ENCODE measurements at regions not wholly inside any gene's neighbourhood (a gene's known extent, or its start where the extent isn't known, plus 50 kb on each side); places are given as distances from the start of the nearest gene placed in this dataset.

DNA sequence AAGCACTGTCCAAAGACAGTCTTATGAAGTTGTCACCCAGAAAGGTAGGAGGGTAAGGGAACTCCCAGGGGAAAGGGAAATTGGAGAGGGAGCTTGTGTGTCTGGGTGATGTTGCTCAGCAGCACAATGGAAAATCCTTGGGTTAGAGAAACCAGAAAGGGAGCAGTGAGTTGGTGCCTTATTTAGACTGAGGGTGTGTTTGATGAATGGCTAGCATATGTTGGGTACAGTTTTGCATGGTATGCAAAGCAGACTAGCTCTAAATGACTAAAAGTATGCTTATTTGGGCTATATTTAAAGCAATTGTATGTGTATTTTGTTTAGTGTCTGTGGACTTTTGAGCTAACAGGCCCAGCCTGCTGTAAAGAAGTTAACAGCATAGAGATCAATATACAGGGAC lies 2884.6 kb upstream of the PCDH20 start:
- no peaks in the 10 kb centered on the region for H3K4me1 ChIP-seq (ENCODE audit: control insufficient read depth, insufficient read depth, low read length)
- no peak overlapping the region for H3K4me3 ChIP-seq (ENCODE audit: low read length)
- H3K27ac ChIP-seq (ENCODE audit: low read length) = no peak overlapping the region
- no peak for ATAC-seq
- H3K27me3 ChIP-seq (ENCODE audit: control insufficient read depth, insufficient read depth) = no peaks in the 10 kb centered on the region
- intact Hi-C loops (cut with DNase I) = no loop called here
- H3K9me3 ChIP-seq (ENCODE audit: control insufficient read depth, low read length) = no peaks in the 10 kb centered on the region
- DNase-seq = no peak

DNA sequence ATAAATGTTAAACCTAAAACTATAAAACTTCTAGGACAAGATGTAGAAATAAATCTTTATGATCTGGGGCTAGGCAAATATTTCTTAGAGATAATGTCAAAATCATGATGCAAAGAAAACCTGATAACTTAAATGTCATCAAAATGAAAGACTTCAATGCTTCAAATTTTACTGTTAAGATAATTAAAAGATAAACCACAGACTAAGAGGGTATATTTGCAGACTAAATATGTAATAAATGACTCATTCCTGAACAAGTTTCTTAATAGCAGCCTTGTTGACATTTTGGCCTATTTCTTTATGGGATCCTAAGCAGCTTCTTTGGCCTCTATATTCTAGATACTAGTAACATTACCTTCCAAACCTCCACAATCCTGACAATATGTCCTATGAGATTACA lies 2878.3 kb upstream of the PCDH20 start:
- Histone ChIP-seq H3K4me1 (ENCODE audit: control insufficient read depth, insufficient read depth, low read length) (no peaks in the 10 kb centered on the region), H3K27ac (ENCODE audit: low read length) (no peak overlapping the region), H3K27me3 (ENCODE audit: control insufficient read depth, insufficient read depth) (no peaks in the 10 kb centered on the region), H3K9me3 (ENCODE audit: control insufficient read depth, low read length) (no peaks in the 10 kb centered on the region), H3K4me3 (ENCODE audit: low read length) (no peak overlapping the region)
- intact Hi-C loops (cut with DNase I) = no loop called here
- ATAC-seq = no peak
- DNase-seq = no peak

DNA sequence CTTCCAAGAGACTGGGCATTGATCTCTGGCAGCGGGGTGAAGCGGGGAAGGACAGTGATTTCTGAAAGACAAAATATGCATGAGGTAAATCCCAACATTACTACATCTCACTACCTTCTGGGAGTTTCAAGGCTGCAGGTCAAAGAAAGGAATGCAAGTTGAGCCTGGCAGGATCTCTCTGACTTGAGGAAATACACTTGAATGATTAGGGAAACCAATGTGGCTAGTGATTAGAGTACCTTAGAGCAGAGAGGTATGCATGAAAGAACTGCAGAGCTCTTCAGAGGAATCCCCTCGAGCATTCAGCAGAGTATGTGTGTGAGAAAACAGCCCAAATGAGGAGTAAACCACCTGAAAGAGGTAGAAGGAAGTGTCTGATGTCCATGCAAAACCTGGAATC lies 2874.1 kb upstream of the PCDH20 start:
- H3K27me3 ChIP-seq (ENCODE audit: control insufficient read depth, insufficient read depth) = no peaks in the 10 kb centered on the region
- no peak for ATAC-seq
- intact Hi-C loops (cut with DNase I) = no loop called here
- 75% methylated on average over 3 of the region's 3 CpGs for WGBS
- DNase-seq = no peak
- H3K4me3 ChIP-seq (ENCODE audit: low read length) = no peak overlapping the region
- H3K9me3 ChIP-seq (ENCODE audit: control insufficient read depth, low read length) = no peaks in the 10 kb centered on the region
- H3K27ac ChIP-seq (ENCODE audit: low read length) = no peak overlapping the region
- no peaks in the 10 kb centered on the region for H3K4me1 ChIP-seq (ENCODE audit: control insufficient read depth, insufficient read depth, low read length)

DNA sequence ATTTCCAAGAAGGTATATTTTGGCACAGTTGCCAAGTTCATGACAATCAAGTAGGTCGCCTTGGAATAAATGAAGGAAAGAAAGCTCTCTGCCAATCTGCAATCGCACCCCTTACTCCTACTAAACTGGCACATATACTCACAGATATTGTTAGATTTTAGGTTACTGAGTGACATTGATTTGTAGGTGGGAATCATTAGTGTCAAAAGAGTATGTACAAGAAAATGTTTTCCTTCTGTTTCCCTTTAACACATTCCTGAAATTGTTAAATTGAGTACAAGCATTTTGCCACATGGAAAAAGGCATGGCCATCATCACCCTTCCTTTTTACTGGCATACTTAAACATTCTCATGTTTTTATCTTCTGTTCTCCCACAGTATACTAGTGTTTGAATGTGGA lies 2868.3 kb upstream of the PCDH20 start:
- H3K9me3 ChIP-seq (ENCODE audit: control insufficient read depth, low read length) = no peaks in the 10 kb centered on the region
- H3K4me1 ChIP-seq (ENCODE audit: control insufficient read depth, insufficient read depth, low read length) = no peaks in the 10 kb centered on the region
- H3K4me3 ChIP-seq (ENCODE audit: low read length) = no peak overlapping the region
- H3K27ac ChIP-seq (ENCODE audit: low read length) = no peak overlapping the region
- 74% methylated on average over 2 of the region's 2 CpGs for WGBS
- ATAC-seq = no peak
- no peaks in the 10 kb centered on the region for H3K27me3 ChIP-seq (ENCODE audit: control insufficient read depth, insufficient read depth)
- no peak for DNase-seq
- intact Hi-C loops (cut with DNase I) = no loop called here

DNA sequence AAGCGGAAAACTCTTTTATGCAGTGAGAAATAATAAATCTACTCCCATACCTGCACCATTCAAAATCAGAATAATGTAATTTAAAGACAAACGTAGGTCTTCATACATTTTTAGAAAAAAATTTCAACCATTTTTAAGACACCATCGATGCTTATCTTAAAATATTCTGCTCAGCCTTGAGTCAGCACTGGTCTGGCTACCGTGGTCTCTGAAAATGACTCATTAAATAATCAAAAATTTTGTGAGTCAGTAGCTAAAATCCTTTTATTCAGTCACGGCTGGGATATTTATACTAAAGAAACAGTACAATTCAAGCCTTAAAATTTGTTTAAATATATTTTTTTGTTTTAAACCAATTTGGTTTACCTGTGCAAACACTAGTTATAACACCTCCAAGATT lies 2862.8 kb upstream of the PCDH20 start:
- no peak overlapping the region for H3K27ac ChIP-seq (ENCODE audit: low read length)

DNA sequence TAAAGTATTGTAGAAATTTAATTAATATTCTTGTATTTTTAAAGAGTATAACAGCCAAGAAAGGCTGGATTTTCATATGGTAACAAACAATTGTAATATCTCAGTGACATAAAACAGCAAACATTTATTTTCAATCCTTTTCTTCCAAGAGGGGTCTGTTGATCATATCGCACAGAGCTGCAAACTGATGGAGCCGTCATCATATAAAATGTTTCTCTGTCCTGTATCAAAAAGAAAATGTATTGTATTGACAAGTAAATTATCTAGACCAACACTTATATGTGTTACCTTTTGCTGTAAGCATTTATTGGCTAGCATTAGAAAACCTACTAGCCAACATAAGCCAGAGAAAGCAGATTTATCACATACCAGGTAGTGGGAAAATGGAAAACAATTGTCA lies 2861.4 kb upstream of the PCDH20 start:
- ATAC-seq (no peak), DNase-seq (no peak)
- 84% methylated on average over 2 of the region's 2 CpGs for whole genome bisulfite sequencing
- H3K9me3 ChIP-seq (ENCODE audit: control insufficient read depth, low read length) = no peaks in the 10 kb centered on the region
- H3K4me1 ChIP-seq (ENCODE audit: control insufficient read depth, insufficient read depth, low read length) = no peaks in the 10 kb centered on the region
- no peak overlapping the region for H3K27ac ChIP-seq (ENCODE audit: low read length)
- H3K27me3 ChIP-seq (ENCODE audit: control insufficient read depth, insufficient read depth) = no peaks in the 10 kb centered on the region
- H3K4me3 ChIP-seq (ENCODE audit: low read length) = no peak overlapping the region
- intact Hi-C loops (cut with DNase I) = no loop called here

More for the DNA sequence above, 2862.8 kb upstream of the PCDH20 start:
- intact Hi-C loops (cut with DNase I) = no loop called here
- Histone ChIP-seq H3K4me3 (ENCODE audit: low read length) (no peak overlapping the region), H3K9me3 (ENCODE audit: control insufficient read depth, low read length) (no peaks in the 10 kb centered on the region), H3K27me3 (ENCODE audit: control insufficient read depth, insufficient read depth) (no peaks in the 10 kb centered on the region), H3K4me1 (ENCODE audit: control insufficient read depth, insufficient read depth, low read length) (no peaks in the 10 kb centered on the region)
- DNase-seq = no peak
- ATAC-seq = no peak
- 73% methylated on average over 5 of the region's 5 CpGs for WGBS

DNA sequence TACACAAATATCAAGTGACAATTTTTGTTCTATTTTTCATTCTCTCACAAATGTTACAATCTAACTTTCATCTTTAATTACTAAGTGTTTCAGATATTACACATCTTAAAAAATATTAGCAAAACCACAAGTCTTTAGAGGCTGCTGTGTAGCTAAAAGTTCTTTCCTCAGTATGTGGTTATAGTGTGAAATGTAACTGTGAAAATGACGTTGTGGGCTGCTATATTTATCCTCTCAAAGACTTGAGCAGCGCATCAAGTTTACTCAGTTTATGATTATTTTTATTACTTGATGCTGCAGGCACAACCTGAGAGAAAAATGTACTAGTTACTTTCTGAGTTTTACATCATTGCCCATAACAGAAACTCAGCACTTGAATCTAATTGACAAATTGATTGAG lies 2860.6 kb upstream of the PCDH20 start:
- Histone ChIP-seq H3K4me1 (ENCODE audit: control insufficient read depth, insufficient read depth, low read length) (no peaks in the 10 kb centered on the region), H3K27me3 (ENCODE audit: control insufficient read depth, insufficient read depth) (no peaks in the 10 kb centered on the region), H3K9me3 (ENCODE audit: control insufficient read depth, low read length) (no peaks in the 10 kb centered on the region), H3K4me3 (ENCODE audit: low read length) (no peak overlapping the region), H3K27ac (ENCODE audit: low read length) (no peak overlapping the region)
- ATAC-seq (no peak), DNase-seq (no peak)
- intact Hi-C loops (cut with DNase I) = no loop called here
- WGBS = 47% methylated on average over 2 of the region's 2 CpGs

DNA sequence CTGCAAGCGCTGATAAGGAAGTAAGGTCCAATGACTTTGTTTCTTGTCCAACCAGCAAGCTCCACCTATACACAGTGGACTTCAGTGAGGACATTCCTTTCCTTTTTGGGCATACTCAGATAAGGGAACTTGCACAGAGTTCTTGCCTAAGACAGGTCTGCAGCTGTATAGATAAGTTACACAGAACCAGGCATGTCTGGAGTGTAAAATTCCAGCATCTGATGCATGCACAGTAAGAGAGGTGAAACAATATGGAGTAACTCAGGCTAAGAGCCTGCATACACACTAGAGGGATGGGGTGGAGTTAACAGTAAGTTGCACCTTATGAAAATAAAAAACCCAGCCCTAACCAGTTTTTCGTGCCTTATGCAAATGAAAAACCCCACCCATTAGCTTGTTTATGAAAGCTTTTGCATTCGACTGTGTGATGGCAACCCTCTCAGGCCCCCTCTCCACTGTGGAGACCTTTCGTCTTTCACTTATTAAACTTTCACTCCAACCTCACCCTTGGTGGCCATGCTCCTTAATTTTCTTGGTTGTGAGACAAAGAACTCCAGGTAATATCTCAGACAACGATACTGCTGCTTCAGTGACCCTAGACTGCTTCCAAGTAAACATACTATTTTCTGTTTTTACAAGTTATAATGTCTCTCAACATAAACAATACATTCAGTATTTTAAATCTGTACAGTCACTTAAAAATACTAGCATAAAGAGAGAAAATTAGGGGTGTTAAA lies 2859.0 kb upstream of the PCDH20 start:
- Histone ChIP-seq H3K27ac (ENCODE audit: low read length) (no peak overlapping the region), H3K4me3 (ENCODE audit: low read length) (no peak overlapping the region), H3K27me3 (ENCODE audit: control insufficient read depth, insufficient read depth) (no peaks in the 10 kb centered on the region), H3K9me3 (ENCODE audit: control insufficient read depth, low read length) (no peaks in the 10 kb centered on the region), H3K4me1 (ENCODE audit: control insufficient read depth, insufficient read depth, low read length) (no peaks in the 10 kb centered on the region)
- DNase-seq (no peak), ATAC-seq (no peak)
- WGBS = 71% methylated on average over 5 of the region's 5 CpGs
- intact Hi-C loops (cut with DNase I) = no loop called here

DNA sequence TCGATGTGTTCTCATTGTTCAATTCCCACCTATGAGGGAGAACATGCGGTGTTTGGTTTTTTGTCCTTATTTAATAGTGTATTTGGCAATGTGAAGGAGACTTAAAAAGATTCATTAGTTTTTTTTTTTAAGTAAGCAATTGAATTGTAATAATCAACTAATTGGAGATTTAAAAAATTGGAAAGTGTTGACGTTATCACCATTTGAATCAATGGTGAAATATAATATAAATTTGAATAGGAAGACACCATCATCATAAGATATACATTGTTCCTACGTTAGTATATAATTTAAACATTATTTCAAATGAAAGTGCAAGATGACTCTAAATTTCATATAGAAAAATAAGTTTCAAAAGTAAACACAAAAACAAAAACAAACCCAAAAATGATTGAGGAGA lies 2858.1 kb upstream of the PCDH20 start:
- no peak overlapping the region for H3K4me3 ChIP-seq (ENCODE audit: low read length)
- no peaks in the 10 kb centered on the region for H3K4me1 ChIP-seq (ENCODE audit: control insufficient read depth, insufficient read depth, low read length)
- no peaks in the 10 kb centered on the region for H3K9me3 ChIP-seq (ENCODE audit: control insufficient read depth, low read length)
- H3K27ac ChIP-seq (ENCODE audit: low read length) = no peak overlapping the region
- WGBS = 71% methylated on average over 4 of the region's 4 CpGs
- H3K27me3 ChIP-seq (ENCODE audit: control insufficient read depth, insufficient read depth) = no peaks in the 10 kb centered on the region
- intact Hi-C loops (cut with DNase I) = no loop called here
- ATAC-seq (no peak), DNase-seq (no peak)

DNA sequence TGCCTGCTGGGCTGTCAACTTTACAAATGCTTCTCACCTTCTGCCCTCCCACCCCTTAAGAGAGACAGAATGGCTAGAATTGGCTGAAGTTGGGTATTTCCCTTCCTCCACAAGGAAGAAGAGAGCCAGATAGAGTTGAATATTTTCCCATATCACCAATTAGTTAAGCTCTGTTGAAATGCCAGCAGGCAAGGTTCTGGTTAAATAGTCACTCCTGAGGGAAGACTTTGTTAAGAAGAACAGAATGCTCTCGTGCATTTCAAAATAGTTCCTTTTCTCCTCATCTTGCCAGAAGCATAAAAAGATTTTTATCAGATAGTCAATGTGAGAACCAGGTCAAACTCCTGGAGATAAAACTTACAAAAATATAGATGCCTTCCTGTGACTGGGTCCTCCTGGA lies 2857.0 kb upstream of the PCDH20 start:
- Histone ChIP-seq H3K4me1 (ENCODE audit: control insufficient read depth, insufficient read depth, low read length) (no peaks in the 10 kb centered on the region), H3K27ac (ENCODE audit: low read length) (no peak overlapping the region), H3K9me3 (ENCODE audit: control insufficient read depth, low read length) (no peaks in the 10 kb centered on the region), H3K27me3 (ENCODE audit: control insufficient read depth, insufficient read depth) (no peaks in the 10 kb centered on the region), H3K4me3 (ENCODE audit: low read length) (no peak overlapping the region)
- intact Hi-C loops (cut with DNase I) = no loop called here
- 64% methylated on average over 1 of the region's 1 CpG for WGBS
- ATAC-seq (no peak), DNase-seq (no peak)

DNA sequence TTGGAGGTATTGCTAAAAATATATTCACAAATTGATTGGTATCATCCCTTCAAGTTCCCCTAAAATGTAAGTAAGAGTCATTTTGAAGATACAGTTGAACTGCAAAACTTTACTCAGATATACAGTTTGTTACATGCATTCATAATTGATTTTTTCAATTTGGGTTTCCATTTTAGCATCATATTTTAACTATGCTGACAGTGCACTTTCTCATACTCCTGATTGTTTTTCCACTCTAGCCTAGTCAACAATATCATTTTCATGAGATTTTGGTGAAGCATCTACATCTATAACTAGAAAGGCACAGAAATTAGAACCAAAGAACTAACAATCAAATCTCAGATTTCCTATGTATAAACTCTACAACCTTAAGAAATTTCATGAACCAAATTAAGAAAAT lies 2850.4 kb upstream of the PCDH20 start:
- H3K27ac ChIP-seq (ENCODE audit: low read length) = no peak overlapping the region
- H3K4me3 ChIP-seq (ENCODE audit: low read length) = no peak overlapping the region
- no peaks in the 10 kb centered on the region for H3K27me3 ChIP-seq (ENCODE audit: control insufficient read depth, insufficient read depth)
- intact Hi-C loops (cut with DNase I) = no loop called here
- ATAC-seq (no peak), DNase-seq (no peak)
- no peaks in the 10 kb centered on the region for H3K9me3 ChIP-seq (ENCODE audit: control insufficient read depth, low read length)
- no peaks in the 10 kb centered on the region for H3K4me1 ChIP-seq (ENCODE audit: control insufficient read depth, insufficient read depth, low read length)

DNA sequence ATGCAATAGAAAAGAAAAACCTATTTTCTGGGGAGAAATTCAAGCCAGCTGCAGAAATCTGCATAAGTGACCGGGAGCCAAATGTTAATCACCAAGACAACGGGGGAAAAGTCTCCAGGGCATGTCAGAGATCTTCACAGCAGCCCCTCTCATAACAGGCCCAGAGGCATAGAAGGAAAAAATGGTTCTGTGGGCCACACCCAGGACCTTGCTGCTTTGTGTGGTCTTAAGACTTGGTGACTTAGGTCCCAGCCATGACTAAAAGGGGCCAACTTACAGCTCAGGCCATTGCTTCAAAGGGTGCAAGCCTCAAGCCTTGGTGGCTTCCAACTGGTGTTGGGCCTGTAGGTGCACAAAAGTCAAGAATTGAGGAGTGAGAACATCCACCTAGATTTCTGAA lies 2847.6 kb upstream of the PCDH20 start:
- DNase-seq (no peak), ATAC-seq (no peak)
- Histone ChIP-seq H3K27ac (ENCODE audit: low read length) (no peak overlapping the region), H3K27me3 (ENCODE audit: control insufficient read depth, insufficient read depth) (no peaks in the 10 kb centered on the region), H3K4me3 (ENCODE audit: low read length) (no peak overlapping the region), H3K9me3 (ENCODE audit: control insufficient read depth, low read length) (no peaks in the 10 kb centered on the region), H3K4me1 (ENCODE audit: control insufficient read depth, insufficient read depth, low read length) (no peaks in the 10 kb centered on the region)
- intact Hi-C loops (cut with DNase I) = no loop called here
- 59% methylated on average over 2 of the region's 2 CpGs for WGBS
